Breast epithelium (tissue), 4 donors: ENCODE measurements at regions not wholly inside any gene's neighbourhood (a gene's known extent, or its start where the extent isn't known, plus 50 kb on each side); places are given as distances from the start of the nearest gene placed in this dataset.
"Not testable (repeated sequence)": the region's sequence is repeated elsewhere in the genome, so short reads cannot be mapped to it uniquely, and the experiment has no call there.

ENCODE experiments used
- DNase-seq, 2 donors: peaks; one replicate each; pipeline ENCODE4 v3.0.0-alpha.2; 2019; ENCODE audit warnings: low spot score in 2 of 2
- H3K27ac ChIP-seq, 2 donors: fragments of 200-600 bp; sonication (generic) in 1 of 2; one replicate each; pipeline ENCODE4 v1.5.1; 2016 to 2019; ENCODE audit warnings: mild to moderate bottlenecking in 1 of 2
- H3K27me3 ChIP-seq, 2 donors: fragments of 200-600 bp; sonication (generic) in 1 of 2; one replicate each; pipeline versions ENCODE4 v1.5.1 to v1.6.0; 2017 to 2019; ENCODE audit warnings: control low read depth in 1 of 2, mild to moderate bottlenecking in 1 of 2
- H3K36me3 ChIP-seq: fragments of 200-600 bp; one replicate; pipeline ENCODE4 v1.5.1; 2019
- H3K4me1 ChIP-seq, 2 donors: fragments of 200-600 bp; sonication (generic); one replicate each; pipeline ENCODE4 v1.5.1; 2016 to 2019; ENCODE audit warnings: control low read depth in 1 of 2
- H3K4me3 ChIP-seq, 3 donors: fragments of 200-600 bp; sonication (generic); 1 replicate in 2 of 3; 2 replicates in 1 of 3; pipeline ENCODE4 v1.5.1; 2016 to 2019; ENCODE audit warnings: mild to moderate bottlenecking in 3 of 3, moderate library complexity in 2 of 3
- H3K9me3 ChIP-seq, 2 donors: fragments of 200-600 bp; sonication (generic) in 1 of 2; one replicate each; pipeline ENCODE4 v1.5.1; 2016 to 2019; ENCODE audit warnings: control low read depth in 1 of 2
- POLR2A ChIP-seq: fragments of 450-650 bp; IDR thresholded peaks from one replicate; pipeline ENCODE4 v1.6.1; 2016; ENCODE audit warnings: antibody characterized with exemption, mild to moderate bottlenecking, moderate library complexity
- POLR2AphosphoS5 ChIP-seq, 3 donors: sonication (generic); formaldehyde crosslinking; IDR thresholded peaks; one replicate each; pipeline ENCODE4 v1.6.1; 2017; ENCODE audit warnings: antibody characterized with exemption in 3 of 3
- intact Hi-C: fragments of 100-400 bp; cut with DNase I; formaldehyde crosslinking; loops from one replicate; pipeline ENCODE4 v1.15.1; 2023; ENCODE audit warnings: low total_unique reads
- TF ChIP-seq, protein P1 (sequence below), 3 donors: fragments of 450-650 bp; IDR thresholded peaks; one replicate each; pipeline ENCODE4 v1.5.1; 2016 to 2017; ENCODE audit warnings: antibody characterized with exemption in 3 of 3, mild to moderate bottlenecking in 3 of 3, moderate library complexity in 3 of 3

DNA sequence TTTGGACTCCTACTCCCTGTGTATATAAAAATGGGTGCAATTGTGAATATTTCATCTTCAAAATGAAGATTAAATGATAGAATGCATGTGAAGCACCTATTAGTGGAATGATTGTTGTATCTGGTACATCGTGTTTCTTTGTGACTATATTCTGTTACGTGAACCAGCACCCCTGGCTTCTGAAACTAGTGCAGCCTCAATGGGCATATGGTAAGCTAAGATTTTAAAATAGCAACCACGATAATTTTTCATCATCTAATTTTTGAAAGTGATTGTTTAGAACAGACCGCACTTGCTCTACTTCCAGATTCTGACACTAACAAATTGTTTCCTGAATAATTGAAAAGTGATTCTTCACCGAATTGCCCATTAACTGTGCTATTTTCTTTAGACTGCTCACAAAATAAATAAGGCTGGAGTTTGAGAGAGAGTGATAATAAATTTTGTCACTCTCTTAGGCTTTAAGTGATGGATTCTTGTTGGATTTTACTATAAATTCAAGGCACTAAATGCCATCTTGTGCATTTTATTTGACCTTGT lies 806.1 kb upstream of the LRATD1 start:
- Histone ChIP-seq H3K27me3 (no peaks in the 10 kb centered on the region), H3K9me3 (no peaks in the 10 kb centered on the region), H3K4me1 (no peaks in the 10 kb centered on the region), H3K27ac (no peak overlapping the region), H3K36me3 (no peaks in the 10 kb centered on the region), H3K4me3 (no peak overlapping the region)
- no peak for DNase-seq
- intact Hi-C loops, result no loop called here
- TF ChIP-seq POLR2A (no peak), POLR2AphosphoS5 (IDR thresholded peaks at IDR 0.05) (no peak)
- TF ChIP-seq, protein P1, sequence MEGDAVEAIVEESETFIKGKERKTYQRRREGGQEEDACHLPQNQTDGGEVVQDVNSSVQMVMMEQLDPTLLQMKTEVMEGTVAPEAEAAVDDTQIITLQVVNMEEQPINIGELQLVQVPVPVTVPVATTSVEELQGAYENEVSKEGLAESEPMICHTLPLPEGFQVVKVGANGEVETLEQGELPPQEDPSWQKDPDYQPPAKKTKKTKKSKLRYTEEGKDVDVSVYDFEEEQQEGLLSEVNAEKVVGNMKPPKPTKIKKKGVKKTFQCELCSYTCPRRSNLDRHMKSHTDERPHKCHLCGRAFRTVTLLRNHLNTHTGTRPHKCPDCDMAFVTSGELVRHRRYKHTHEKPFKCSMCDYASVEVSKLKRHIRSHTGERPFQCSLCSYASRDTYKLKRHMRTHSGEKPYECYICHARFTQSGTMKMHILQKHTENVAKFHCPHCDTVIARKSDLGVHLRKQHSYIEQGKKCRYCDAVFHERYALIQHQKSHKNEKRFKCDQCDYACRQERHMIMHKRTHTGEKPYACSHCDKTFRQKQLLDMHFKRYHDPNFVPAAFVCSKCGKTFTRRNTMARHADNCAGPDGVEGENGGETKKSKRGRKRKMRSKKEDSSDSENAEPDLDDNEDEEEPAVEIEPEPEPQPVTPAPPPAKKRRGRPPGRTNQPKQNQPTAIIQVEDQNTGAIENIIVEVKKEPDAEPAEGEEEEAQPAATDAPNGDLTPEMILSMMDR (IDR thresholded peaks at IDR 0.05), result no peak

DNA sequence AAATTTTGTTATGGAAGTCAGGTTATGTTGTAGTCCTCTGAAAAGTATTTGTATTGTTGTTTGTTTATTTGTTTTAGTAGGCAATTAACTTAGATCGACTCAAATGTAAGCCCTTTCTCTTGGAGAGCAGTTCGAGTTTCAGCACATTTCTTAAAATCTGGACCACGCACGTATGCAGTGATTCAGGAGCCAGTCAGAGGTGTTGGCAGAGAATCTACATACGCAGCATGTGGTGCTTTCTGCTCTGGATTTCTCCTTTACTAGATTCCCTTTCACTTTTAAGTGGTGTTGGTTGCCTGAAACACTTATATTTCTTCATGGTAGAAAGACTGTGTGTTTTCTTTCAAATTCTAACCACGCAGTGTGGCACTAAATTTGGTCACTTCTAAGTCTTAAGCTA lies 773.9 kb upstream of the LRATD1 start:
- Histone ChIP-seq H3K9me3 (no peaks in the 10 kb centered on the region), H3K36me3 (no peaks in the 10 kb centered on the region), H3K4me3 (no peak overlapping the region), H3K27me3 (no peaks in the 10 kb centered on the region), H3K4me1 (no peaks in the 10 kb centered on the region), H3K27ac (no peak overlapping the region)
- TF ChIP-seq POLR2AphosphoS5 (IDR thresholded peaks at IDR 0.05) (no peak), POLR2A (no peak)
- TF ChIP-seq, protein P1 (IDR thresholded peaks at IDR 0.05), result no peak
- intact Hi-C loops, result no loop called here
- DNase-seq, result no peak

DNA sequence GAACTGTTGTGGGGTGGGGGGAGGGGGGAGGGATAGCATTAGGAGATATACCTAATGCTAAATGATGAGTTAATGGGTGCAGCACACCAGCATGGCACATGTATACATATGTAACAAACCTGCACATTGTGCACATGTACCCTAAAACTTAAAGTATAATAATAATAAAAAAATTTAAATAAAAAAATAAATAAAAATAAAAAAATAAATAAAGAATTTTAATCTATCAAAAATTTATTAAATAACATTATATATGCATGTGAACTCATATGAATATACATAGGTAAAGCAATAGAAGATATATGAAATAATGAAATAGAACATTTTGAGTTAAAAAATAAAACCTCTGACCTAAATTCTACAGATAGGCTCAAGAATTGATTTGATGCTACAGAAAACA lies 764.2 kb upstream of the LRATD1 start:
- DNase-seq, H3K4me1 ChIP-seq, H3K4me3 ChIP-seq, H3K27me3 ChIP-seq, H3K9me3 ChIP-seq, intact Hi-C loops, H3K27ac ChIP-seq, H3K36me3 ChIP-seq: not testable (repeated sequence)

DNA sequence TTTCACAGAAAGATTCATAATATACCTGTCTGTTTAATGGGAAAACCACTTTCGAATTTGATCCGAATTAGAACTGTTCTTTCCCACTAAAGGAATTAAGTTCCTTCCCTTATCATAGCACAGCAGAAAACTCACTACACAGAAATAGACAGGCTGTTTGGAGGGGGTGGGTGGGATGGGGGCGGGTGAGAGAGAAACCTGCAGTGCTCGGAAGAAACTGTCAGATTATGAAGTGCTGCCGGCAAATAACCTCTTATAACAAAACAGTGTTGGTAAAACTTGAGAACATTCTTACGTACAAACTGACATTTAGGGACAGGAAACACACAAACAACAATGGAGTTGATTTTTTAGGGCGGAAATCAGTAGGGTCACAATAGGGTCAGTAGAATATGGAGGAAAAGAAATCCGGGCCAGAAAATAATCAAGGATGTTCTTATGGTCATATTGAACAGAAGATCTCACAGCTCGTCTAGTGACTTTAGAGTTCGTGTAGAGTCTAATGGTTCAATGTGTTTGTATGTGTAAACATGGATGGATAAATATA lies 756.0 kb upstream of the LRATD1 start:
- no peak overlapping the region for H3K27ac ChIP-seq

DNA sequence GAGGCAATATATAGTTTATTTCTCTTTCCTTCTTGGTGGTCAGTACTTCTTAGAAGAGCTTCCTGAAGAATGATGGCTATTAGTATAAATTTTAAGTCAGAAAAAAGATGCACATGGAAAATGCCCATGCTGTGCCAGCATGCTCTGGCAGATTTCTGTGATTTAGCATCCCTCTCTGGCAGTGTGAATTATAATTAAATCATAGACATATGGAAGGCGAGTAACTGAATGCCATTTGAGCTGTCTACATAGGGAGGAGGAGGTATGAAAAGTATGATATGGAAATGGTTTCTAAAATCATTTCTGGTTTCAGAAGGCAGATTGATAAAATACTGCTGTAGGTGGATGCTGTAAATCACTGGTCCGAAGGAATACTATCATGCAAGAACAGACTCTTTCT lies 754.9 kb upstream of the LRATD1 start:
- Histone ChIP-seq H3K4me3 (no peak overlapping the region), H3K27ac (no peak overlapping the region), H3K4me1 (no peaks in the 10 kb centered on the region), H3K9me3 (no peaks in the 10 kb centered on the region), H3K36me3 (no peaks in the 10 kb centered on the region), H3K27me3 (no peaks in the 10 kb centered on the region)
- DNase-seq, result no peak
- TF ChIP-seq POLR2A (no peak), POLR2AphosphoS5 (IDR thresholded peaks at IDR 0.05) (no peak)
- TF ChIP-seq, protein P1 (IDR thresholded peaks at IDR 0.05), result no peak
- intact Hi-C loops, result no loop called here

More for the DNA sequence above, 756.0 kb upstream of the LRATD1 start:
- intact Hi-C loops, result no loop called here
- no peaks in the 10 kb centered on the region for H3K9me3 ChIP-seq
- no peaks in the 10 kb centered on the region for H3K36me3 ChIP-seq
- TF ChIP-seq POLR2AphosphoS5 (IDR thresholded peaks at IDR 0.05) (no peak), POLR2A (no peak)
- TF ChIP-seq, protein P1 (IDR thresholded peaks at IDR 0.05), result no peak
- H3K4me3 ChIP-seq, result no peak overlapping the region
- H3K4me1 ChIP-seq, result no peaks in the 10 kb centered on the region
- DNase-seq, result no peak
- no peaks in the 10 kb centered on the region for H3K27me3 ChIP-seq
